GM18505 (cell line): ENCODE measurements at regions not wholly inside any gene's neighbourhood (a gene's known extent, or its start where the extent isn't known, plus 50 kb on each side); places are given as distances from the start of the nearest gene placed in this dataset.
"Not testable (repeated sequence)": the region's sequence is repeated elsewhere in the genome, so short reads cannot be mapped to it uniquely, and the experiment has no call there.

Experiments
- ATAC-seq: cut with Tn5 transposase; IDR thresholded peaks from one replicate; pipeline ENCODE4 v1.9.1; 2021; ENCODE audit not compliant: unreplicated experiment
- POLR2A ChIP-seq: IDR thresholded peaks from 4 replicates; pipeline ENCODE4 v1.6.1; 2011; ENCODE audit warnings: borderline replicate concordance; ENCODE audit not compliant: insufficient read depth, insufficient read length; ENCODE audit errors: extremely low read depth

GRCh38 chr2:77649856-77650255 is 127.7 kb upstream of the LRRTM4 start:
- no peak for TF ChIP-seq POLR2A

GRCh38 chr2:77652499-77652898 is 130.3 kb upstream of the LRRTM4 start:
- TF ChIP-seq POLR2A: no peak
- ATAC-seq: no peak

More at GRCh38 chr2:77649856-77650255, 127.7 kb upstream of the LRRTM4 start:
- ATAC-seq: no peak

GRCh38 chr2:77664491-77664890 is 142.3 kb upstream of the LRRTM4 start:
- ATAC-seq: no peak
- no peak for TF ChIP-seq POLR2A

- no peak for TF ChIP-seq POLR2A
- ATAC-seq: no peak
These were observed 144.2 kb upstream of the LRRTM4 start for GRCh38 chr2:77666251-77666980.

GRCh38 chr2:77684543-77685319 is 162.6 kb upstream of the LRRTM4 start:
- ATAC-seq: not testable (repeated sequence)

GRCh38 chr2:77712601-77713000 is 190.4 kb upstream of the LRRTM4 start:
- no peak for ATAC-seq
- TF ChIP-seq POLR2A: no peak

- no peak for TF ChIP-seq POLR2A
- no peak for ATAC-seq
These were observed 191.2 kb upstream of the LRRTM4 start for GRCh38 chr2:77713412-77713811.

GRCh38 chr2:77720115-77720514 is 197.9 kb upstream of the LRRTM4 start:
- TF ChIP-seq POLR2A: no peak

GRCh38 chr2:77721593-77721992 is 199.4 kb upstream of the LRRTM4 start:
- no peak for TF ChIP-seq POLR2A
- no peak for ATAC-seq

More at GRCh38 chr2:77720115-77720514, 197.9 kb upstream of the LRRTM4 start:
- ATAC-seq: no peak

- no peak for TF ChIP-seq POLR2A
- ATAC-seq: no peak
These were observed 202.9 kb upstream of the LRRTM4 start for GRCh38 chr2:77725045-77725444.

- not testable (repeated sequence) for ATAC-seq
These were observed 212.6 kb upstream of the LRRTM4 start for GRCh38 chr2:77734662-77735340.

- no peak for TF ChIP-seq POLR2A
- ATAC-seq: no peak
These were observed 215.1 kb upstream of the LRRTM4 start for GRCh38 chr2:77737236-77737635.

GRCh38 chr2:77746780-77747179 is 224.6 kb upstream of the LRRTM4 start:
- ATAC-seq: no peak
- no peak for TF ChIP-seq POLR2A

GRCh38 chr2:77753710-77754345 is 231.7 kb upstream of the LRRTM4 start:
- not testable (repeated sequence) for ATAC-seq
